ENCODE measurements at regions not wholly inside any gene's neighbourhood (a gene's known extent, or its start where the extent isn't known, plus 50 kb on each side); places are given as distances from the start of the nearest gene placed in this dataset.

DNA sequence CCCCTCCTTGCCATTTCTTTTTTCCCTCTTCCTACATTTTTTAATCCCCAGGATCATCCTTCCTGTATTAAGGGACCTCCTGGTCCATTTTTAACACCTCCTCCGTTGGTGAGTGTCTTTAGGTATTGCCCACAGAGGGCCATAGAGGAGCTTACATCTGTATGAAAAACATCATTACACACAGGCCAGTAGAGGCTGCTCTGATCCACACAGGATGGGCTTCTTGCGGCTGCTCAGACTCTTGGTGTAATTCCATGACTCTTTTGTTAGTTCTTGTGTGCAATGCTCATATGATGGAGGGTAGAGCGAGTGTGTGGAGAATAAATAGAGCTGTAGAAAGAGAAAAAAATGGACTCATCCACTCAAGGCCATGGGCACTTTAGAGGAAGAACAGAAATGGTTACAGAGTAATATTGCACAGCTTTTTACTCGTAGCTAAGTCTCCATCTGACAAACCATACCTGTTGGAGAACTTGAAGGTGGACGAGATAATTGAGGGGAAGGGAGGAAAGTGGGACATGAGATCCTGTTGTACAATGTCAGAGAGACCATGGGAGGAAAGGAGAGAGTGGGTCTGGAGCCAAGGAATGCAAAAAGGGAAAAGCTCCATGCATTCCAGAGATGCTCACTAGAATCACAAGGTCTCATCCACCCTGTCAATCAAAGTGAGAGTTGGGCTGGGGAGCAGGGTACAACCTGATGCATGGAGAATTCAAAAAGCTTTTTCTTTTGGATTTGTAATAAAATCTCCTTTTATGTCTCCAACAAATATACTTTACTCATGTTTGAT lies 129.7 kb upstream of the TNP1 start:
- TF ChIP-seq, protein P1, sequence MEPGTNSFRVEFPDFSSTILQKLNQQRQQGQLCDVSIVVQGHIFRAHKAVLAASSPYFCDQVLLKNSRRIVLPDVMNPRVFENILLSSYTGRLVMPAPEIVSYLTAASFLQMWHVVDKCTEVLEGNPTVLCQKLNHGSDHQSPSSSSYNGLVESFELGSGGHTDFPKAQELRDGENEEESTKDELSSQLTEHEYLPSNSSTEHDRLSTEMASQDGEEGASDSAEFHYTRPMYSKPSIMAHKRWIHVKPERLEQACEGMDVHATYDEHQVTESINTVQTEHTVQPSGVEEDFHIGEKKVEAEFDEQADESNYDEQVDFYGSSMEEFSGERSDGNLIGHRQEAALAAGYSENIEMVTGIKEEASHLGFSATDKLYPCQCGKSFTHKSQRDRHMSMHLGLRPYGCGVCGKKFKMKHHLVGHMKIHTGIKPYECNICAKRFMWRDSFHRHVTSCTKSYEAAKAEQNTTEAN (CRISPR knock-in tag; conservative IDR thresholded peaks at IDR 0.05) = no peak
- TF ChIP-seq POLR2AphosphoS5 (IDR thresholded peaks at IDR 0.05; ENCODE audit: low read depth, low read length) = no peak
- TF ChIP-seq, protein P2, sequence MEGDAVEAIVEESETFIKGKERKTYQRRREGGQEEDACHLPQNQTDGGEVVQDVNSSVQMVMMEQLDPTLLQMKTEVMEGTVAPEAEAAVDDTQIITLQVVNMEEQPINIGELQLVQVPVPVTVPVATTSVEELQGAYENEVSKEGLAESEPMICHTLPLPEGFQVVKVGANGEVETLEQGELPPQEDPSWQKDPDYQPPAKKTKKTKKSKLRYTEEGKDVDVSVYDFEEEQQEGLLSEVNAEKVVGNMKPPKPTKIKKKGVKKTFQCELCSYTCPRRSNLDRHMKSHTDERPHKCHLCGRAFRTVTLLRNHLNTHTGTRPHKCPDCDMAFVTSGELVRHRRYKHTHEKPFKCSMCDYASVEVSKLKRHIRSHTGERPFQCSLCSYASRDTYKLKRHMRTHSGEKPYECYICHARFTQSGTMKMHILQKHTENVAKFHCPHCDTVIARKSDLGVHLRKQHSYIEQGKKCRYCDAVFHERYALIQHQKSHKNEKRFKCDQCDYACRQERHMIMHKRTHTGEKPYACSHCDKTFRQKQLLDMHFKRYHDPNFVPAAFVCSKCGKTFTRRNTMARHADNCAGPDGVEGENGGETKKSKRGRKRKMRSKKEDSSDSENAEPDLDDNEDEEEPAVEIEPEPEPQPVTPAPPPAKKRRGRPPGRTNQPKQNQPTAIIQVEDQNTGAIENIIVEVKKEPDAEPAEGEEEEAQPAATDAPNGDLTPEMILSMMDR (CRISPR knock-in tag; IDR thresholded peaks at IDR 0.05) = 0 out of 2 replicates have a peak, but pooled peaks have one; percentile 7
